ENCODE measurements at regions not wholly inside any gene's neighbourhood (a gene's known extent, or its start where the extent isn't known, plus 50 kb on each side); places are given as distances from the start of the nearest gene placed in this dataset.

DNA sequence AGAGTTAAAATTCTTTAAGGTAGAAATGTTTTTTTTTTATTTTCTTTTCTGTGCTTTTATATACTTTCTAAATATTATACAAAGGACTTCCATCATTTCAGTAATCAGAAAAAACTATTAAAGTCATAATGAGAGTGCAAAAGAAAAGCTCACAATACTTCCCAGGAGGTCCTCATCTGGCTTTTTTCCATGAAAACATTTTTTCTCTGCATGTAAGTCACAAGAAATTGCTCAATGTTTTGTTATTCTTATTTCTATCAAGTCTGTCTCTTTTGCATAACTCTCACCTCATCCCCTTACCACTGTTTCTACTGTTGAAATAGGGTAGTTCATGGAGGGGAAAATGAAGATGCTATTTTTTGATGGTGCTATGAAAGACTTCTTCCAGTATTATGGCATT lies 375.0 kb downstream of the TMEM232 start:
- DNase-seq (no peak), ATAC-seq (ENCODE audit: low read depth) (no peak)
- Histone ChIP-seq H3K36me3 (ENCODE audit: control insufficient read depth, insufficient read depth, low read length) (no peaks in the 10 kb centered on the region), H2BK120ac (ENCODE audit: low read depth, low read length) (no peak overlapping the region), H3K4ac (ENCODE audit: low read depth, low read length) (no peak overlapping the region), H3K9me3 (ENCODE audit: control insufficient read depth, insufficient read depth, low read length) (peaks cover 2% of the 10 kb centered on the region; the same call in 1 of the 2 replicates), H3K4me1 (ENCODE audit: control insufficient read depth, insufficient read depth, low read length) (no peaks in the 10 kb centered on the region), H2AK5ac (ENCODE audit: low read depth, low read length) (no peak overlapping the region), H3K56ac (ENCODE audit: extremely low read depth, insufficient read depth, low read length) (no peak overlapping the region), H3K9ac (ENCODE audit: low read depth, low read length) (no peak overlapping the region), H2BK15ac (ENCODE audit: low read depth, low read length) (no peak overlapping the region), H2AFZ (replicated peaks; ENCODE audit: low read length, poor library complexity) (no peak overlapping the region), H3K23ac (ENCODE audit: low read depth, low read length) (no peak overlapping the region), H3K4me3 (ENCODE audit: insufficient read depth, low read depth, low read length) (no peak overlapping the region), H2BK20ac (ENCODE audit: low read depth, low read length) (no peak overlapping the region), H3K27ac (ENCODE audit: insufficient read depth, low read length) (no peak overlapping the region), H4K20me1 (ENCODE audit: insufficient read depth, low read length) (no peaks in the 10 kb centered on the region), H4K8ac (ENCODE audit: low read depth in 2 of 2, low read length in 2 of 2) (no peak overlapping the region), H3K14ac (replicated peaks; ENCODE audit: low read depth, low read length) (no peak overlapping the region), H3K9me1 (ENCODE audit: insufficient read depth, low read length) (no peaks in the 10 kb centered on the region), H4K91ac (ENCODE audit: insufficient read depth, low read depth, low read length) (no peak overlapping the region), H2AK9ac (replicated peaks; ENCODE audit: low read depth, low read length, poor library complexity) (no peak overlapping the region), H4K5ac (ENCODE audit: low read depth, low read length) (no peak overlapping the region), H3K18ac (ENCODE audit: low read depth, low read length) (no peak overlapping the region), H3K27me3 (ENCODE audit: control insufficient read depth, insufficient read depth, low read length) (no peaks in the 10 kb centered on the region), H2BK5ac (ENCODE audit: low read depth, low read length, poor library complexity, severe bottlenecking) (no peak overlapping the region), H3K4me2 (ENCODE audit: low read depth, low read length) (no peak overlapping the region), H3K79me1 (ENCODE audit: low read depth in 1 of 2, low read length in 2 of 2) (no peaks in the 10 kb centered on the region)
- no TSS peak for BruUV-seq (replicated peaks)
- CTCF ChIA-PET: interaction anchor here (0.6 kb wide), 1 partner anchor 287 kb away, joined by 3 read pairs; no protein-coding TSS in a partner anchor
- TF ChIP-seq SMC3 (IDR thresholded peaks at IDR 0.05; ENCODE audit: low read depth, low read length): no peak
- TF ChIP-seq USF2 (IDR thresholded peaks at IDR 0.05; ENCODE audit: low read depth, low read length): no peak
- TF ChIP-seq RCOR1 (IDR thresholded peaks at IDR 0.05; ENCODE audit: insufficient replicate concordance, low read length): no peak
- TF ChIP-seq BHLHE40 (IDR thresholded peaks at IDR 0.05; ENCODE audit: low read depth, low read length): no peak
- no peak for TF ChIP-seq MAFK (IDR thresholded peaks at IDR 0.05; ENCODE audit: low read depth, low read length)
- no peak for TF ChIP-seq RAD21 (IDR thresholded peaks at IDR 0.05; ENCODE audit: low read length)
- TF ChIP-seq CEBPB (IDR thresholded peaks at IDR 0.05; ENCODE audit: low read depth, low read length): no peak
- no peak for TF ChIP-seq POLR2A (IDR thresholded peaks at IDR 0.05; ENCODE audit: low read depth, low read length)
- TF ChIP-seq MAZ (IDR thresholded peaks at IDR 0.05; ENCODE audit: borderline replicate concordance, low read depth, low read length): no peak
- POLR2A ChIA-PET (ENCODE audit: unreplicated experiment): no interaction called here
- intact Hi-C loops (cut with micrococcal nuclease): no loop called here
- in situ Hi-C loops (cut with MboI; ENCODE audit: low sequenced_read_pairs): no loop called here
- dilution Hi-C loops (cut with HindIII; ENCODE audit: low sequenced_read_pairs, unreplicated experiment): no loop called here

All from IMR-90 (cell line).